NCI-H345 (cell line): ENCODE measurements at regions not wholly inside any gene's neighbourhood (a gene's known extent, or its start where the extent isn't known, plus 50 kb on each side); places are given as distances from the start of the nearest gene placed in this dataset.
A peak's percentile ranks its signal among the peaks of the same experiment; 100 is the strongest.

Experiments used
- DNase-seq: peaks from one replicate; lab custom pipeline; 2025; lab: John Stamatoyannopoulos, UW

- DNase-seq: no peak
Measured at GRCh38 chr1:56222914-56223540, 356.3 kb downstream of the PLPP3 start.

- DNase-seq: no peak
Measured at GRCh38 chr1:56220021-56220420, 359.3 kb downstream of the PLPP3 start.

GRCh38 chr1:56218023-56218422 is 361.3 kb downstream of the PLPP3 start:
- no peak for DNase-seq

DNA sequence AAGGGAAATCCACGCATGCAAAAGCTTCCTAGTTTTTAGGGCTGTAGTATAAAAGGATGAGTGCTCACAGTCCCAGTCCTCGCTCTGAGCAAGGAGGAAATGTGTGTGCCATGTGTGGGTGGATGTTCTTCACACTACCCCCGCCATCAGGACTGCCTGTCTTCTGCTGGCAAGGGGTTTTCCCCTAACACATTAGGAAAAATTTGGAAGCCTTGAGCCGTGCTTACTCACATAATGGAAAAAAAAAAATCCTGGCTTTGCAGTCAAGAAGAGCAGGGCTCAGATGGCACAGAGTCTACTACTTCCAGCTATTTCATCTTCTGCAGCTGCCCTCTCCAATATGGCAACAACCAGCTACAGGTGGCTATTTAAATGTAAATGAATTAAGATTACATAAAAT is 363.1 kb downstream of the PLPP3 start:
- no peak for DNase-seq

DNA sequence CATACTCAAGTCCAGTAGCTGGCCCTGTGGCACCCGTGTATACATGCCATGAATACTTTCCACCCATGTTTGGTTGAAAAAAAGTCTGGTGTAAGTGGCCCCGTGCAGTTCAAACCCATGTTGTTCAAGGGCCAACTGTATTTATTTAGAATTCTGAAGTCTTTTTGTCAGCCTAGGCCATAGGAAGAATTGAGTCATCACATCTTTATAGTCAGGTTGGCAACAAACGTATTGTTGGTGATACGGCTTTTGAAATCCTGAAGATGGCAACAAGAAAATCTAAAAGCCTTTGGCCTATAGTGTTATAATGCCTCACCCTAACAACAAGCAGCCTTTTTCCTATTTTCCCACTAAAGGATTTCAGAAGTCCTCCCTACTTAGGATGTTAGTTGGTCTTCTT is 363.6 kb downstream of the PLPP3 start:
- no peak for DNase-seq

- DNase-seq: no peak
Measured at GRCh38 chr1:56215086-56215485, 364.3 kb downstream of the PLPP3 start.

- DNase-seq: no peak
Measured at GRCh38 chr1:56213068-56213467, 366.3 kb downstream of the PLPP3 start.

GRCh38 chr1:56212143-56212542 is 367.2 kb downstream of the PLPP3 start:
- DNase-seq: no peak

- DNase-seq: no peak
Measured at GRCh38 chr1:56206391-56206790, 373.0 kb downstream of the PLPP3 start.

GRCh38 chr1:56204206-56204605 is 375.2 kb downstream of the PLPP3 start:
- no peak for DNase-seq

DNA sequence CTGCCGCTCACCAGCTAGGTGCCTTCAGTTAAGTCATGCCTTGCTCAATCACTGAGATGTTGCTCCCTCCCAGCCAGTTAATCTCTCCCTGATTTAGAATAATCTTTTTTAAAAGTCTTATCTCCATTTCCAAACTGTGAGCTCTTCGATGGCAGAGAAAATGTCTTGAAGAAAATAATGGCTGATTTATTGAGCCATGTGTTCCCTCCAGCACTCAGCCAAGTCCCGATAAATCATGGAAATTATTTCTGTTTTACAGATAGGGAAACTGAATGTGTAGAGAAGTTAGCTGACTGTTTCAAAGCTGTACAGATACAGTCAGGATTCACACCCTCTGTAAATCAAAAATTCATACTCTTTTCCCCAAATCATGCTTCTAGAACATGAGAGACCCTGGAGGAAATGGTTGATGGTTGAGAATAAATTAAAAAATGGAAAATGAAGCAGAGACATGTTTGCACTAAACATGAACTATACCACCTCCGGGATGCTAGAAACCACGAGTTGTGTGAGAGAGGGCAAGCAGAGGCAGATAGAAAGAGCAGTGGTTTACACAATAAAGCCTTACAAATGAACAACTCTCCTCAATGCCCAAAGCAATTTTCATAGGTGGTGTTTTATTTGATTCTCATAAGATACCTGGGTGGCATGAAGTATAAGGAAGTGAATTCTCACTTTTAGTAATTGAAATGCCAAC is 376.4 kb downstream of the PLPP3 start:
- DNase-seq: no peak

DNA sequence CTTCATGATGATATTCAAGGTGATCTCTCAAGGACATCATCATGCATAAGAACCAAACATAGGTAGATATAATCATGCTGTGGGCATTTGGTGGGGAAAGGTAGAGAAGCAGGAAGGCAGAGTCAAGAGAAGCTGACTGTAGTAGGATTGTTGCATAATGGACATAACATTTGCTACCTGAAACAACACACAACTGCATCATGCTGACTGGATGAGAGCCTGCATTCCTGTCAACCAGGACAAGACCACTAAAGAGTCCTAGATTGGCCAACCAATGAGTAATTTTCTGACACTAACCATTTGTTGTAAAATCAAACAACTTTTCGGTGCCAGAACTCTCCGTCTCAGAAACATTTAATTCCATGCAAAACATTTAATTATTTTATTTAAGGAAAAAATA is 377.2 kb downstream of the PLPP3 start:
- no peak for DNase-seq

GRCh38 chr1:56200896-56201295 is 378.5 kb downstream of the PLPP3 start:
- no peak for DNase-seq

DNA sequence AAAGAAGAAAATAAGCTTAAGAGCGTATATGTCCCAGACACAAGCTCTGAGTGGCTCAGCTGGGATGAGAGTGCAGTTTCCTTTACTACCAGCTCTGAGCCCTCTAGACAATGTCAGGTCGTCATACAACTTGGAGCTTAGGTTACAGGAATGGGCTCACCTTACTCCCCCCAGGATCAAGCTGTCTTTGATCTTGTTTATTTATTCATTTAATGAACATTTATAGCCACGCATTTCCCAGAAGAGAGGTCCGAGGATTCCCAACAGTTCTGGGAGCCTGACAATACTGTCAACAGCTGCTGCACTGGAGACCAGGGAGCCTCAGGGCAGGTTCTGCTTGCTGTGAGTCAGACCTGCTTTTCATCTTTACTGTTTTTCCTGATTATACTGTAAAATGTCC is 378.9 kb downstream of the PLPP3 start:
- peak; percentile 12 for DNase-seq

- no peak for DNase-seq
Measured at GRCh38 chr1:56199956-56200355, 379.4 kb downstream of the PLPP3 start.

DNA sequence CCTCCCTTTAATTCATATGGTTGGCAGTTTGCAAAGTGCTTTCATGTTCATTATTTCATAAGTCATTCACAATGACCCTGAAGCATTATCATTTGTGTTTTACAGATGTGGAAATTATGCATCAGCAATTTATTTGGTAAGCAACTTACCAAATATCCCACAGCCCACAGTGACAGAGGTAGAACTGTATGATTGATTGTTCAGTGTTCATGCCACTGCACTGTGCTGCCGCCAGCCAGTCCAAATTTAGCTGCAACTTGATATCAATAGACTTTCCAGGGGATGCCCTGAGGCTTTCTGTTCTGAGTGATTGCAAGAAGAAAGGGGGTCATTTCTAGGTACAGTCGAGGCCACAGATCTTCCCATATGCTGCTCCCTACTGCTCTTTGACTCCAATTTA is 380.3 kb downstream of the PLPP3 start:
- DNase-seq: no peak

- DNase-seq: no peak
Measured at GRCh38 chr1:56197946-56198345, 381.4 kb downstream of the PLPP3 start.

- no peak for DNase-seq
Measured at GRCh38 chr1:56196839-56197238, 382.5 kb downstream of the PLPP3 start.

DNA sequence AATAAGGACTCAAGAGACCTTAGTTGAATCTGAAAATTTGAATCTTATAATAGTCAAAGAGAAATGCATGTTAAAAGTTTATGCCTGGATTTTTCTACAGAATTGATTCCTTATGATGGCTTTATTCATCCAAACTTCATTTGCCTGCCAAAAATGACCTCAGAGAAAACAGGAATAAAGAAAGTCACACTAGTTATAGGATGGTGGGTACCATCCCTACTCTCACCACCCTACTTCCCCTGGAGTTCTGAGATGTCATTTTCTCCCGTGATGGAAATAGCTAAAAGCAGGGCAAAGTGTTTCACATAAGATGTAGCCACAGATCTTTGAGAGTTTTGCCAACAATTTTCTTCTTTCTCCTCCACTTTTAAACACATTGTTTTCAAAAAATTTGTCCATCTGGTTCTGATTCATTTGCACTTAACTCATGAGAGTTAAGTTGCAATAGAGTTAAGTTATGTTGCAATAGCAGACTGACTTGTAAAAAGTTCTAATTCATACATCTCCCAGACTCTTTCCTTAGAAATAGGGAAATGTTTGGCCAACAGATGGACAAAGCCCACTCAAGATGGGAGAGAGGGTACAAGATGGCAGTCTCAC is 384.6 kb downstream of the PLPP3 start:
- DNase-seq: no peak

GRCh38 chr1:56193656-56194055 is 385.7 kb downstream of the PLPP3 start:
- DNase-seq: no peak

DNA sequence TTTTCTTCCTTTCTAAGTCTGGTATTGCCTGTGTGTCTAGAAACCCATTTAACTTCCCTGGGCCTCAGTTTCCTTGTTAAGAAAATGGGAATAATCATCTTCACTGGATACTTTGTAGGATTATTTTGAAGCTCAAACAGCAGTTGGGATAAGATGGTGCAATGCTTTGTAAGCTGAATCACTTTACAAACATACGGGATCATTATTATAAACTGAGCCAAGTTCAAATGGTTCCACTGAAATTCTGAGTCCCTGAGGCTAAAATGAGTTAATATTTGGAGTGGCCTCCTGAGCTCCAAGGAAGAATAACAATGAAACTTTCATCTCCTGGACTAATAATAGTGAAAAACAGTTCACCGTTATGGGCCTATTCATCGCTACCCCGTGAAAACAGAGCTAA is 388.0 kb downstream of the PLPP3 start:
- no peak for DNase-seq

DNA sequence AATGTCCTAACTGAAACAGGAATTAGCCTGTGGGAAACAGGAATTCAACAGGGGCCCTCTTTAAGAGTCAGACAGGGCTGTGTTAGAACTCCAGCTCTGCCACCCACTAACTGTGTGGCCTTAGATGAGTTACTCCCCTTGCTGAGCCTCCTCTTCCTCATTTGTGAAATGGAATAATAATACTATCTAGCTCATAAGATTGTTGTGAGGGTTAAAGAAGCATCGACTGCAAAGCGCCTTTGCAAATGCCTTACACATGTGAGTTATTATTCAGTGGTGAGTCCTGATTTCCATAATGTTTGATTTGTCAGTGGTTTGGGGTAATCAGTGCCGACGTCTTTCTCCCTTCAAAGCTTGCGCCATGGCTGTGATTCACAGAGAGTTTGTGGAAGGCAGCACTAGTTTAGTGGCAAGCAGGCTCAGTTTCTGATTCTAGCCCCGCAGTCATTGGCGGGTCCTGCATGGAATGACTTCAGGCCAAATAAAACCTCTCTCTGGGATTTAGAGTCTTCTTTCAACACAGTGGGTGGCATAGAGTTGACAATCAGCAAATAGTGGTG is 388.5 kb downstream of the PLPP3 start:
- no peak for DNase-seq
